GM12892 (cell line): ENCODE measurements at regions not wholly inside any gene's neighbourhood (a gene's known extent, or its start where the extent isn't known, plus 50 kb on each side); places are given as distances from the start of the nearest gene placed in this dataset.

ENCODE experiments used
- POLR2A ChIP-seq: IDR thresholded peaks from 2 replicates; pipeline ENCODE4 v1.6.1; 2011; ENCODE audit warnings: low read depth, low read length, control low read depth
- POLR2AphosphoS5 ChIP-seq: IDR thresholded peaks from 2 replicates; pipeline ENCODE4 v1.6.1; 2011; ENCODE audit warnings: low read depth, low read length, control low read depth
- TAF1 ChIP-seq: IDR thresholded peaks from 2 replicates; pipeline ENCODE4 v1.6.1; 2011; ENCODE audit warnings: low read depth, mild to moderate bottlenecking, control low read depth, low read length, borderline replicate concordance

DNA sequence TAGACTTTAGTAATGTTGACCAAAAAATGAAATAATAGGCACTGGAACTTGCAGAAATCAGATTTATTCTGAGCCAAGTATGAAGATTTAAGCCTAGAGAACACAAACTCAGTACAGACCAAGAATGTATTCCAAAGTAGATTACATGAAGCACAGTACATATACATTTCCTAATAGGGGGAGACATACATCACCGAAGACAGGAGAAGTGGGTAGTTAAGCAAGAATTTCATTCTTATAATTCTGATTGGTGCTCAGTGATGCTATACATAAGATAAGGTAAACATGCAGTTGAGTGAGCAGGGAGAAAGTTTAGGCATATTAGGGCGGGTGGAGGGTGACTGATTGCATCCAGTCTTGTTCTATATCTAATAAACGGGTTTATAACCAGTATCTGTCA lies 2218.8 kb downstream of the PCDH9 start:
- no peak for TF ChIP-seq POLR2AphosphoS5
- TF ChIP-seq TAF1: no peak
- no peak for TF ChIP-seq POLR2A
